ENCODE measurements at regions not wholly inside any gene's neighbourhood (a gene's known extent, or its start where the extent isn't known, plus 50 kb on each side); places are given as distances from the start of the nearest gene placed in this dataset.

DNA sequence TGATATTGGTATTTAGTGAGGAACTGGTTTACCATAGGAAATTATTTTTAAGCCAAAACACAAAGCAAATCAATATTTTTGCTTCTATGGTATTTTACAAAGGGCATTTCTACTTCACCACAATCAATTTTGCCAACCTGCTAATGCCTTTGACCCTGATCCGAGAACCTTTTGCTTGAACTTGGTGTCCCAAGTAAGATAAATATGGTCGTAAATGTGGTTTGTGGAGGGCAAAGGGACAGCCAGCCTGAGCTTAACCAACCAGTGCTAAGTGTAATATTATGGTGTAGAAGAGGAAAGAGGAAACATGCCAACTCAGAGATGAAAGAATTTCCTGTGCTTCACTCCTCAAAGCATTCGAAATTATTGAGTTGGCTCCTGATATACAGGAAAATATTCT is 148.4 kb downstream of the C3orf38 start:
- no peak for TF ChIP-seq NFIC (IDR thresholded peaks at IDR 0.05)
- no peak for TF ChIP-seq ZBTB7A (IDR thresholded peaks at IDR 0.05; ENCODE audit: low read depth)
- TF ChIP-seq FOXM1 (IDR thresholded peaks at IDR 0.05; ENCODE audit: borderline replicate concordance, low read depth), result no peak
- TF ChIP-seq, protein P1, sequence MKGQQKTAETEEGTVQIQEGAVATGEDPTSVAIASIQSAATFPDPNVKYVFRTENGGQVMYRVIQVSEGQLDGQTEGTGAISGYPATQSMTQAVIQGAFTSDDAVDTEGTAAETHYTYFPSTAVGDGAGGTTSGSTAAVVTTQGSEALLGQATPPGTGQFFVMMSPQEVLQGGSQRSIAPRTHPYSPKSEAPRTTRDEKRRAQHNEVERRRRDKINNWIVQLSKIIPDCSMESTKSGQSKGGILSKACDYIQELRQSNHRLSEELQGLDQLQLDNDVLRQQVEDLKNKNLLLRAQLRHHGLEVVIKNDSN (IDR thresholded peaks at IDR 0.05), result no peak
- TF ChIP-seq EP300 (IDR thresholded peaks at IDR 0.05; ENCODE audit: borderline replicate concordance), result no peak
- TF ChIP-seq, protein P2, sequence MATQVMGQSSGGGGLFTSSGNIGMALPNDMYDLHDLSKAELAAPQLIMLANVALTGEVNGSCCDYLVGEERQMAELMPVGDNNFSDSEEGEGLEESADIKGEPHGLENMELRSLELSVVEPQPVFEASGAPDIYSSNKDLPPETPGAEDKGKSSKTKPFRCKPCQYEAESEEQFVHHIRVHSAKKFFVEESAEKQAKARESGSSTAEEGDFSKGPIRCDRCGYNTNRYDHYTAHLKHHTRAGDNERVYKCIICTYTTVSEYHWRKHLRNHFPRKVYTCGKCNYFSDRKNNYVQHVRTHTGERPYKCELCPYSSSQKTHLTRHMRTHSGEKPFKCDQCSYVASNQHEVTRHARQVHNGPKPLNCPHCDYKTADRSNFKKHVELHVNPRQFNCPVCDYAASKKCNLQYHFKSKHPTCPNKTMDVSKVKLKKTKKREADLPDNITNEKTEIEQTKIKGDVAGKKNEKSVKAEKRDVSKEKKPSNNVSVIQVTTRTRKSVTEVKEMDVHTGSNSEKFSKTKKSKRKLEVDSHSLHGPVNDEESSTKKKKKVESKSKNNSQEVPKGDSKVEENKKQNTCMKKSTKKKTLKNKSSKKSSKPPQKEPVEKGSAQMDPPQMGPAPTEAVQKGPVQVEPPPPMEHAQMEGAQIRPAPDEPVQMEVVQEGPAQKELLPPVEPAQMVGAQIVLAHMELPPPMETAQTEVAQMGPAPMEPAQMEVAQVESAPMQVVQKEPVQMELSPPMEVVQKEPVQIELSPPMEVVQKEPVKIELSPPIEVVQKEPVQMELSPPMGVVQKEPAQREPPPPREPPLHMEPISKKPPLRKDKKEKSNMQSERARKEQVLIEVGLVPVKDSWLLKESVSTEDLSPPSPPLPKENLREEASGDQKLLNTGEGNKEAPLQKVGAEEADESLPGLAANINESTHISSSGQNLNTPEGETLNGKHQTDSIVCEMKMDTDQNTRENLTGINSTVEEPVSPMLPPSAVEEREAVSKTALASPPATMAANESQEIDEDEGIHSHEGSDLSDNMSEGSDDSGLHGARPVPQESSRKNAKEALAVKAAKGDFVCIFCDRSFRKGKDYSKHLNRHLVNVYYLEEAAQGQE (IDR thresholded peaks at IDR 0.05; ENCODE audit: low read depth), result no peak
- no peak for TF ChIP-seq YY1 (IDR thresholded peaks at IDR 0.05; ENCODE audit: low read depth)
- TF ChIP-seq, protein P3, sequence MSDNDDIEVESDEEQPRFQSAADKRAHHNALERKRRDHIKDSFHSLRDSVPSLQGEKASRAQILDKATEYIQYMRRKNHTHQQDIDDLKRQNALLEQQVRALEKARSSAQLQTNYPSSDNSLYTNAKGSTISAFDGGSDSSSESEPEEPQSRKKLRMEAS (IDR thresholded peaks at IDR 0.05), result no peak
- TF ChIP-seq TEAD4 (IDR thresholded peaks at IDR 0.05), result no peak
